Fibroblast of lung (primary cell): ENCODE measurements at regions not wholly inside any gene's neighbourhood (a gene's known extent, or its start where the extent isn't known, plus 50 kb on each side); places are given as distances from the start of the nearest gene placed in this dataset.

Experiments
- DNase-seq, 2 donors: peaks; one replicate each; pipeline versions ENCODE4 v3.0.0 to v3.0.0-alpha.2; 2010; ENCODE audit warnings: low read depth in 2 of 2
- H2AFZ ChIP-seq: 2 replicates; pipeline ENCODE4 v1.5.1; 2012; ENCODE audit warnings: low read length, control low read depth, inconsistent platforms
- H3K27ac ChIP-seq: 2 replicates; pipeline ENCODE4 v1.5.1; 2011; ENCODE audit warnings: low read length, control low read depth; ENCODE audit not compliant: insufficient read depth
- H3K27me3 ChIP-seq: 2 replicates; pipeline ENCODE4 v1.5.1; 2011; ENCODE audit warnings: mild to moderate bottlenecking, low read length; ENCODE audit not compliant: control insufficient read depth, insufficient read depth
- H3K36me3 ChIP-seq: 2 replicates; pipeline ENCODE4 v1.5.1; 2011; ENCODE audit warnings: low read length; ENCODE audit not compliant: control insufficient read depth, insufficient read depth
- H3K4me1 ChIP-seq: 2 replicates; pipeline ENCODE4 v1.5.1; 2011; ENCODE audit warnings: low read length; ENCODE audit not compliant: control insufficient read depth, insufficient read depth; ENCODE audit errors: extremely low read depth
- H3K4me2 ChIP-seq: 2 replicates; pipeline ENCODE4 v1.5.1; 2011; ENCODE audit warnings: low read length, control low read depth; ENCODE audit not compliant: insufficient read depth; ENCODE audit errors: extremely low read depth
- H3K4me3 ChIP-seq, 4 experiments: fragments of 200-600 bp in 1 of 4; sonication (generic) in 1 of 4; replicated peaks in 1 of 4; 2 replicates each; pipeline ENCODE4 v1.5.1; 2011 to 2016; ENCODE audit warnings: low read length in 4 of 4, low read depth in 3 of 4, mild to moderate bottlenecking in 3 of 4, control low read depth in 2 of 4, inconsistent platforms in 1 of 4, mixed read lengths in 1 of 4; ENCODE audit not compliant: insufficient read depth in 1 of 4; ENCODE audit errors: control extremely low read depth in 1 of 4
- H3K79me2 ChIP-seq: 2 replicates; pipeline ENCODE4 v1.5.1; 2012; ENCODE audit warnings: mild to moderate bottlenecking, low read length, inconsistent platforms; ENCODE audit not compliant: control insufficient read depth, insufficient read depth
- H3K9ac ChIP-seq: 2 replicates; pipeline ENCODE4 v1.5.1; 2011; ENCODE audit warnings: mild to moderate bottlenecking, low read length, control low read depth; ENCODE audit not compliant: insufficient read depth
- H3K9me3 ChIP-seq: 2 replicates; pipeline ENCODE4 v1.5.1; 2012; ENCODE audit warnings: low read depth, low read length; ENCODE audit not compliant: control insufficient read depth, insufficient read depth
- H4K20me1 ChIP-seq: 2 replicates; pipeline ENCODE4 v1.5.1; 2011; ENCODE audit warnings: low read length; ENCODE audit not compliant: control insufficient read depth, insufficient read depth; ENCODE audit errors: extremely low read depth
- EZH2 ChIP-seq: IDR thresholded peaks from 2 replicates; pipeline ENCODE4 v1.5.1; 2012; ENCODE audit warnings: low read length, control low read depth, mild to moderate bottlenecking; ENCODE audit errors: missing control alignments
- TF ChIP-seq, protein P1 (sequence below), 2 donors: IDR thresholded peaks in 1 of 2; conservative IDR thresholded peaks in 1 of 2; 1 replicate in 1 of 2; 2 replicates in 1 of 2; pipeline ENCODE4 v1.5.1; 2011 to 2012; ENCODE audit warnings: low read length in 2 of 2, control low read depth in 1 of 2, inconsistent platforms in 1 of 2, low read depth in 1 of 2, mild to moderate bottlenecking in 1 of 2

DNA sequence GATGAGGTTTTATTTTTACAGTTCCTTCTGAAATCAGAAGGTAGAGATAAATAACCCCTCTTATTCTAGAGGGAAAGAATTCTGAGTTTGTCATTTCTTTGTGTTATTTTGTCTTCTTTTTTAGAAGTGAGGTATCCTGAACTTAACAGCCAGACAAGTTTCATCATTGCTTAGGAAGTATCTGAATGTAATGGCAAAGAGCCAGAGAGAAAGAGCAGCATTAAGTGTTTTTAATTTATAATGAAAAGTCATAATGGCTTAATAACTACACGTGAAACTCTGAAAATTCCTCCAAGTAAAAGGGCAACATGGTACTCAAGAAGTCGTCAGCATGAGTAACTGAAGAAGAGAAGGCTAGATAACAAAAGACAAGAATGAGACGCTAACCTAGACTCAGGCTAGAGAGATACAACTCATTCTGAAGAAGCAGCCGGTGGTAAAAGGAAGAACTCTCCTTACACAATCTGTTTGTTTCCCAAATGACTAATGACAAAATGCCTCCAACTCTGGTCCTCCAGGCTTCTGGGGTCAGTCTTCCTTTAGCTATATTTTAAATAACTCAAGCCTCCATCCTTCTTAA lies 116.2 kb upstream of the NECTIN3 start:
- H3K36me3 ChIP-seq, result no peaks in the 10 kb centered on the region
- H3K27me3 ChIP-seq, result no peaks in the 10 kb centered on the region
- H3K27ac ChIP-seq, result no peak overlapping the region
- H3K4me3 ChIP-seq, result no peak overlapping the region
- no peaks in the 10 kb centered on the region for H3K9me3 ChIP-seq
- no peak overlapping the region for H3K9ac ChIP-seq
- peak; percentile 33 to 46 for DNase-seq
- H3K4me2 ChIP-seq, result no peak overlapping the region
- H2AFZ ChIP-seq, result no peak overlapping the region
- no peaks in the 10 kb centered on the region for H4K20me1 ChIP-seq
- TF ChIP-seq EZH2, result no peak
- TF ChIP-seq, protein P1, sequence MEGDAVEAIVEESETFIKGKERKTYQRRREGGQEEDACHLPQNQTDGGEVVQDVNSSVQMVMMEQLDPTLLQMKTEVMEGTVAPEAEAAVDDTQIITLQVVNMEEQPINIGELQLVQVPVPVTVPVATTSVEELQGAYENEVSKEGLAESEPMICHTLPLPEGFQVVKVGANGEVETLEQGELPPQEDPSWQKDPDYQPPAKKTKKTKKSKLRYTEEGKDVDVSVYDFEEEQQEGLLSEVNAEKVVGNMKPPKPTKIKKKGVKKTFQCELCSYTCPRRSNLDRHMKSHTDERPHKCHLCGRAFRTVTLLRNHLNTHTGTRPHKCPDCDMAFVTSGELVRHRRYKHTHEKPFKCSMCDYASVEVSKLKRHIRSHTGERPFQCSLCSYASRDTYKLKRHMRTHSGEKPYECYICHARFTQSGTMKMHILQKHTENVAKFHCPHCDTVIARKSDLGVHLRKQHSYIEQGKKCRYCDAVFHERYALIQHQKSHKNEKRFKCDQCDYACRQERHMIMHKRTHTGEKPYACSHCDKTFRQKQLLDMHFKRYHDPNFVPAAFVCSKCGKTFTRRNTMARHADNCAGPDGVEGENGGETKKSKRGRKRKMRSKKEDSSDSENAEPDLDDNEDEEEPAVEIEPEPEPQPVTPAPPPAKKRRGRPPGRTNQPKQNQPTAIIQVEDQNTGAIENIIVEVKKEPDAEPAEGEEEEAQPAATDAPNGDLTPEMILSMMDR (conservative IDR thresholded peaks at IDR 0.05 in 1 of 2, IDR thresholded peaks at IDR 0.05 in 1 of 2; ENCODE audit: low read depth in 1 of 2, low read length in 2 of 2), result no peak
- H3K79me2 ChIP-seq, result no peaks in the 10 kb centered on the region
- H3K4me1 ChIP-seq, result no peaks in the 10 kb centered on the region

GRCh38 chr3:110956081-110956480 lies 115.5 kb upstream of the NECTIN3 start:
- Histone ChIP-seq H3K9me3 (no peaks in the 10 kb centered on the region), H2AFZ (no peak overlapping the region), H3K4me2 (no peak overlapping the region), H3K27ac (no peak overlapping the region), H3K27me3 (no peaks in the 10 kb centered on the region), H3K36me3 (no peaks in the 10 kb centered on the region), H3K4me1 (no peaks in the 10 kb centered on the region), H3K4me3 (no peak overlapping the region), H4K20me1 (no peaks in the 10 kb centered on the region), H3K79me2 (no peaks in the 10 kb centered on the region), H3K9ac (no peak overlapping the region)
- DNase-seq, result no peak
- TF ChIP-seq, protein P1 (conservative IDR thresholded peaks at IDR 0.05 in 1 of 2, IDR thresholded peaks at IDR 0.05 in 1 of 2; ENCODE audit: low read depth in 1 of 2, low read length in 2 of 2), result no peak
- no peak for TF ChIP-seq EZH2

- H3K27ac ChIP-seq, result no peak overlapping the region
- no peaks in the 10 kb centered on the region for H3K4me1 ChIP-seq
- H3K4me3 ChIP-seq, result no peak overlapping the region
- H3K9ac ChIP-seq, result no peak overlapping the region
- no peaks in the 10 kb centered on the region for H4K20me1 ChIP-seq
- no peak for DNase-seq
- no peak overlapping the region for H3K4me2 ChIP-seq
- H3K79me2 ChIP-seq, result no peaks in the 10 kb centered on the region
- H3K36me3 ChIP-seq, result no peaks in the 10 kb centered on the region
- no peak for TF ChIP-seq EZH2
- TF ChIP-seq, protein P1 (conservative IDR thresholded peaks at IDR 0.05 in 1 of 2, IDR thresholded peaks at IDR 0.05 in 1 of 2; ENCODE audit: low read depth in 1 of 2, low read length in 2 of 2), result no peak
- H2AFZ ChIP-seq, result no peak overlapping the region
- no peaks in the 10 kb centered on the region for H3K27me3 ChIP-seq
- no peaks in the 10 kb centered on the region for H3K9me3 ChIP-seq
These were observed 114.2 kb upstream of the NECTIN3 start for GRCh38 chr3:110957247-110958025.
